Left kidney (tissue), 1 donor: ENCODE measurements at regions not wholly inside any gene's neighbourhood (a gene's known extent, or its start where the extent isn't known, plus 50 kb on each side); places are given as distances from the start of the nearest gene placed in this dataset.

Experiments
- DNase-seq: peaks from one replicate; pipeline ENCODE4 v3.0.0-alpha.2; 2013

- DNase-seq = no peak
These were observed 60.8 kb upstream of the WLS start for GRCh38 chr1:68293122-68293521.

GRCh38 chr1:68291688-68292384, 59.5 kb upstream of the WLS start:
- no peak for DNase-seq

- DNase-seq = no peak
These were observed 54.9 kb upstream of the WLS start for GRCh38 chr1:68287241-68287640.

- no peak for DNase-seq
These were observed 52.7 kb upstream of the WLS start for GRCh38 chr1:68285046-68285445.

GRCh38 chr1:68281946-68282615, 49.8 kb upstream of the WLS start:
- no peak for DNase-seq
